ENCODE measurements at regions not wholly inside any gene's neighbourhood (a gene's known extent, or its start where the extent isn't known, plus 50 kb on each side); places are given as distances from the start of the nearest gene placed in this dataset.

DNA sequence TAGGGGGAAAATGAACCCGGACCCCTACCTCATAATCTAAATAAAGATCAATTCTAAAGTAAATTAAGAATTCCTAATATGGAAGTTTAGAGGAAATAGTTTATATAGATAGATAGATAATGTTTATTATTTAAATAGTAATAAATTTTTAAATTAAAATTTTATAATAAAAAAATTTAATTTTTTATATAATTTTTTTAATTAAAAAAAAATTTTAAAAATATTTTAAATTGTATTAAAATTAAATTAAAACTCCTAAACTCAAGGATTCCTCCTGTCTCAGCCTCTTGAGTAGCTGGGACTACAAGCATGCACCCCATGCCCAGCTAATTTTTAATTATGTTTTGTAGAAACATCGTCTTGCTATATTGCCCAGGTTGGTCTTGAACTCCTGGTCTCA, 186.9 kb upstream of the VRK2 start:
- no peak for DNase-seq

DNA sequence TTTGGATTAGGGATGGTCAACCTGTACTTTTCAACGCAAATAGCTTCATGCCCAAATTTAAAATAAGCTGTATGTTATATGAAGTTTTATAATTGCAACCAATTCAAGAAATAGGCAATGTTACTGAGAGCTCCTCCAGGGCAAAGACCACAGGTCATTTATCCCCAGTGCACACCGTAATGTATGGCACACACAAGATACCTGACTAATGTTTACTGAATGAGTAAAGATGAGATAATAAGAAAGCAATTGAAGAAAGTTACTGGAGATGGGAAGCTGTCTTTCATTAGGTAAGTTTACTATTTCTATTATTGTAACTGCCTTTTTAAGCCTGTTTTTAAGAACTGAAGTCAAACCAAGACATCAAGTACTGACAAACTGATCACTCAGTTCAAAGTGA, 184.5 kb upstream of the VRK2 start:
- DNase-seq, result no peak

DNA sequence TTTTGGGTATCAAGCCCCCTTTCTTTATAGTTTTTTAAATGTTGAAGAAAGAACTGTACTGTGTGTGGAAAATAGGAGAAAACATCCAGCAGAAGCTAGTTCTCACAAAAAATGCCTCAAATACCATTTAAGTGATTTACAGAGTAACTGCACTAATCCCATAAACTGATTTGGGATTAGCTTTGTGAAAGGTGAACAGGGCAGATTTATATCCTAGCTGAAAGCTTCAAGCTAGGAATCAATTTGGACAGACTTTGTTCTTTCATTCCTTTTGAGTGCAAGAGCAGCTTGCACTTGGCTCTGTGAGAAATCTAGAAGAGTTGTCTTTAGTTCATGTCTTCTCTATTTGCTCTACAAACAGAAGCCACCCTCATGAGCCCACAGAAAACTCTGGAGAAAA, 183.9 kb upstream of the VRK2 start:
- DNase-seq, result no peak

DNA sequence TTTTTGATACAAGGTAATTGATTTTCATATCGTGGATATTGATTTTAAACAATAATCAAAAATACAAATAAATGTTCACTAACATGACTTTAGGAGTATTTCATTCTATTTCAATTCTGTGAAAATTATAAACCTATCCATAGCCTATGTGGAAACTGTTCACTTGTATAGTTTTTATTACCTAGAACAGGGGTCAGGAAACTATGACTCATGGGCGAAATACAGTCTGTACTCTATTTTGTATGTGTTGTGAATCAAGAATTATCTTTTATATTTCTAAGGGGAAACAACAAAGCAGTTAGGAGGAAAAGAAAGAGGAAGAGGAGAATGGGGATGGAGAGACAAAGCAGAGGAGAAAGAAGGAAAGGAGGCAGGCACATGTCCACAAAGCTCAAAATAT, 181.7 kb upstream of the VRK2 start:
- no peak for DNase-seq

DNA sequence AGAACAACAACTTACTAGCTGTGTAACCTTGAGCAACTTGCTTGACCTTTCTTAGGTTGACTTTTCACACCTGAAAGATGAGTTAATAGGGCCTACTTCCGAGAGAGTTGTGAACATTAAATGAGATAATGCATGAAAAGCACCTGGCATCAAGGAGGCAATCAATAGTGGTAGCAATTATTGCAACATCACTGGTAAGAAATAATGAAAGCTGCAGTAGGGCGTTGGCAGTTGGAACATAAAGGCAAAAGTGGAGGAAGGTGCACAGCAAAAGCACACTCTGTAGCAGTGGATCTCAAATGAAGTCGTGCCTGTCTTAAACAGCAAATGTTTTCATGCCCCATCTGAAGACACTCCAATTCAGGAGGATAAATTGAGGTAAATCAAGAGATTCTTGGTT, 178.9 kb upstream of the VRK2 start:
- no peak for DNase-seq

DNA sequence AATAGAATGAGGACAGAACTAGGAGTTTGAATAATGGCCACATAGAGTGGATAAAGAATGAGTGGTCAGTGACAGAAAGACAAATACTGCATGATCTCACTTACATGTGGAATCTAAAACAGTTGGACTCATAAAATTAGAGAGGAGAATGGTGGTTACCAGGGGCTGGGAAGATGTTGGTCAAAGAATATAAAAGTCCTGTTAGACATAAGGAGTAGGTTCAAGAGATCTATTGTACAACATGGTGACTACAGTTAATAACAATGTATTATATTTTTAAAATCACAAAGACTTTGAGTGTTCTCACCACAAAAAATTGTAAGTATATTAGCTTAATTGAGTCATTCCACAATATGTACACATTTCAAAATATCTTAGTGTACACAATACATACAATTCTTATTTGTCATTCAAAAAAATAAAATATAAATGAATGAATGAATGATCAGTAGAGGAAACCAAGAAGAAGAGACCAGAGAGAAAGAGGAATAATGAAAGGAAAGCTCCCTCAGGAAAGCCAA, 177.9 kb upstream of the VRK2 start:
- DNase-seq, result no peak

DNA sequence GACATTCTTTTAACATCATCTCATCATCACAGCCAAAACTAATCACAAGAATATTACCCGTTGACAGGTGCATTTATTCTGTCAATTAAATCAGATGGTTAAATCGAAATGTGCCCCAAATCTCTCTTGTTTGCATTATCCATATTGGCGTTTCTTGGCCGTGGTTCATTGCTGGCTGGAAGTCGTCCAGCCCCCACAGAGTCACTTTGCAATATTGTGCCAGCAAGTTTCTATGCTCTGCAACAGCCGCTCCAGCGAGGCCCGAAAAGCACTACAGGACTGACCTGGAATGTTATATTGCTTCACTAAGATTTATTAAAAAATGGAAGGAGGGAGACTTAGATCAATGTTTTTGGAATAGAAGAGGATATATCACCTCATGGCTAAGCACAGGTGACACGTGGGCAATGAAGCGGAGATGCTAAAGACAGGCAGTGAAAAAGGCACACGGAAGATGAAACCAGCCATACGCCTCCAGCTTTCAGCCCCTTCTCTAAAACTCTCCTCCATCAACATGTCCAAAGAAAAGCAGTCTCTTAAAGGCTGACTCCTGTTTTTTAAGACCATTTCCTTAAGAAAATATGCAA, 176.8 kb upstream of the VRK2 start:
- DNase-seq, result no peak

DNA sequence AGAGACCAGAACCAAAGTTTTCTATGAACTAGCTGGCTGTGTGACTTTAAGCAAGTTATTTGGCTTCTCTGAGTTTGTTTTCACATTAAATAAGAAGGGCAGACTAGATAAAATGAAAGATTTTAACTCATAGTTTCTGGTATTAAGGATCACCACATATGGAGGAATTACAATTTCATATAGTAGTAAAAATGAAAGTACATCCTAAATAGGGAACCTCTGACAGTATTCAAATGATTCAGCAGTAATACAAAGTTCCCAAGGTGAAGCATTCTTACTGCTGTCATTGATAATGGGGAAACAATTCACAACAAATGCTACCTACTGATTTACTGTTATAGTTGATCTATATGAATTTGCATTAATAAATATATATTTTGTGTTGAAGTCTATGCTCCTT, 170.3 kb upstream of the VRK2 start:
- DNase-seq, result no peak

DNA sequence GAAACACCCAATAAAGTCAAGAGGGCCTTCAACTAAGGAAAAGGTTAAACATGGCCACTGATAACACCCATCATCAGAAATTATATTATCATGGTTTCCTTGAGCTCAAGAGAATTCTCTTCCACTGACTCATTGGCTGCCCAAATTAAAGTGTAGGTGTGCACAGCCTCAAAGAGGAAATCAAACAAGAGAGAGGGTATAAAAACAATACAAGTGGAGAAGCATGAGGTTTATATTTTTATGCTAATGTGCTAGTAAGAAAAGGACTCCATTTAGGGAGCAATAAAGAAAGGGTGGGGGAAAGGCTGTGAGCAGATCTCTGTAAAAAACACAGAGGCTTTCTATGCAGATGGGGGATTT, 168.8 kb upstream of the VRK2 start:
- no peak for DNase-seq

DNA sequence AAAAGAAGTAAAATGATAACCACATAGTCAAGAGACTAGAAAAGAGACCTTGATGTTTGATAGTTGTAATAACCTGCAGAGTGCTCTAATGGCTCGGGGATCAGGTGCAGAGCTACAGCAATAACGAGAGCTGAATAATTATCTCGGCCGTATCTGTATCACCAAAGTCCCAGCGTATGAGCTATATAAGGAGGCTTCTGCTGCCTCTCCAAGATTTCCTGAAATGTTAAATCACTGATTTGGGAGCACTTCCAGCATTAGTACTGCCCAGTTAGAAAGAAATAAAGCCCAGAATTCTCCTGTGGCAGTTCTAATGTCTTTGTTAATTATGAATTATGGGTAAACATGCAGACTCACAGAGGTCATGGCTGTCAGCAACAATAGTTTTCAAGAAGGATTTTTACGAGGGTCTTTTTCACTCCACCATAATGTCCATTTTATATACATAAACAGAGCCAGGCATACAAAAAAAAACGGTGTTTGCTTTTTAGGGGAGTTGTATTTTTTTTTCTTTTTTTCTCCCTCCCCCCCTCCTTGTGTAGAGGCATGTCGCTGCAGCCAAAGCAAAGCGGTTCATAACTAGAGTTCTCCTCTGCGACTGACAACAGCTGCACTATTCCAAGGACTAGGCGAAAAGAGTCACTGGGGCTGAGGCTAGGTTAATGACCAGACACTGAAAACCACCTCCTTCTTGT, 168.3 kb upstream of the VRK2 start:
- no peak for DNase-seq

DNA sequence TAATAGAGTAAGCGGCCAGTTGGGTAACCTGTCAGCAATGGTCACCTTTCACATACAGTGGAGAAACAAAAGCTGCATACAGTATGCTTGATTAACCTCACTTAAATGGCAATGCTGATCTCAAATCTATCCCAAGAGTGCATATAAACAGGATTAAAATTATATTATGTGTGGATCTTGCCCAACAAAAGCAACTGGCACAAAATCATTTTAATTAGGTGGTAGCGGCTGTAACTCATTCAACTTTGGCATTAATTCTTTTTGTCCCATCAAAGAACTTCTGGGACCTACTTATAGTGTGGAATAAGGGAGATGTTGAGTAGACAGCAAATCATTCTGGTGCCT, 167.8 kb upstream of the VRK2 start:
- no peak for DNase-seq

DNA sequence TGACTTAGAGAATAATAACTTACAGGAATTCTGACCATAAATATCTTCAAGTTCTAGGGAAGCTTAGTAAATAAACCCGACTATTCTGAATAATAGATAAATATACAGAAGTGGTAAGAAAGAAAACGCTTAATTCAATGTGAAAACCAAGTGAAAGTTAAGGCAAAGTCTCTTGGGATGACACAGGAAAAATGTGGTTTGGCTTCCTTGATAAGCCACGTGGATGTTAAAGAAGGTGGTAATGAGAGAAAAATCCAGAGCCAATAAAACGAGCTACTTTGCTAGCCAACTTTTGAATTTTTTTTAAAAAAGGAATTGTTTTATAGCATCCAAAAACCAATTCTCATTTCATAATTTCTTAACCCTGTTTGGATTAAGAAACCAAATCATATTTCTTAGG, 166.2 kb upstream of the VRK2 start:
- no peak for DNase-seq

DNA sequence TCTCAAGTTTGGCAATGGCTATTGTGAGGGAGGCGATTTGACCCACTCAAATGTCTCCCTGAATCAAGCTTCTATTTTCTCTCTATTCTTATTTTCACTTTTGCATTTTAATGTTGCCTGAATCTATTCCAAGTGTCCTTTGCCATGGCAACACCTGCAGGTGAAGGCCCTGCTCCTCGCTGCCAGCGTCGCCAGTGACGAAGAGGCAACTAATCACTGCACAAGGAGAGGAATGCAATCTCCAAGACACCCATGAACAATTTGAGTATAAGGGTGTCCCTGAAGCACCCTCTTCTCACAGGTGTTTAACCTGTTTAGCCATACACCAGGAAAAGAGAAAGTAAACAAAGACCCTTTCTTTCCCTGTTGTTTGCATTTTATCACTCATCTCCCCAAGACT, 165.6 kb upstream of the VRK2 start:
- no peak for DNase-seq

DNA sequence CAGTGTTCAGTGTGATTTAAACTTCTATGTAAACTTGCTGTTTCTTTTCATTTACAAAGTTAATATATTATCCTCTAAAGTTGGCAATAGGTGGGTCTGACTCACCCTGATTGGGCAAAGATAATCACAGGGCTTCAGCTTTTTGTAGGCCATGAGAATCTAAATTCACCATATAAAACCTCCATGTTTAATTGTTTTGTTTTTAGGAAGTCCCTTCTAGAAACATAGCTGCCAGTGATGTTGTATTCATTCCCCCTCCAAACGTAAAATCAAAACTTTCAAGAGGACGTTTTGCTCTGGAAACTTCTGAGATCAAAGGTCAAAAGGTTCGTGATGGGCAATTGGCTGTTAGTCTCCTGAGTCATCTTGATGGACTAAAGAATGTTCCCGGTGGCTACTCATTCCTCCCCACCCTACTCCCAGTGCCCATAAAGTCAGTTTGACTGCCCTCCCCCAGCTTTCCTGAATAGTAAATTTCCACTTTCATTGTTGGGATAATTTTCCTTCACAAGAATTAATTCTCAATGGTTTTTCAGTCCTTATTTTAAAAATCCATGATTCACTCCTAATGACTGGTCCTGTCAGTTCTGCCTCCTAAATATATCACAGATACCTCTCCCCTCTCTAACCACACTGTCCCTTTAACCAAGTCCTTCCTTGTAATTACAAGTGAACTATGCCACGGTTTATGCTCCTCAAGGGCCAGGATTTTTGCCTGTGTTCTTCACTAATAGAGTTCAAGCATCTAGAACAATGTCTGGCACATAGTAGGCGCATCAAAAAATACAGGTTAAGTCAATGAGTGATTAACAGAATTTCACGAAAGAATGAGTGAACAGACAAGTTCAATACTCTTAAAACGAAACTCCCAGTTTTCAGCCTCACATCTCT, 164.4 kb upstream of the VRK2 start:
- DNase-seq, result no peak

DNA sequence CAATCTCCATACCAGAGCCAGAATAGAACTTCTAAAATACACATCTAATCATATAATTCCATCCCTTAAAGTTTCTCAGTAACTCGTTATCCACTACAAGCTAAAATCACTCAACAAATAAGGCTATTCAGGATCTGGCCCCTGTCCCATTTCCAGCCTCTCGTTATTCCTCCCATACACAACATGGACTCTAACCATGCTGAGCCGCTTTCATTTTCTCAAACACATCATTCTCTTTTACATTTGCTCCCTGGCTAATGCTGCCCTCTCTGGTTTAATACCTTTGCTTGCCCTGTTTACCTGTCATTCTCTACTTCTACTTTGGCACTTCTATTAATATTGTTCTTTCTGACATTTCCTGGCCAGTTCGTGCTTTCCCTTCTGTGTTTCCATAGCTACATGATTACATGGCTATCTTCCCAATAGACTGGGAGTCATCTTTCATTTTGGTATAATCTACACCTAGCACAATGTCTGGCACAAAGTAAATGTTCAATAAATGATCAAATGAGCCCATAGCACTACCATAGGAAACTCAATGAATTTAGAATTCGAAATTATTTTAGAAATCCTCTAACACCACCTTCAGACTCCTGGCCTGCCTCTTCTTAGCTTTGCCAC, 163.6 kb upstream of the VRK2 start:
- no peak for DNase-seq

DNA sequence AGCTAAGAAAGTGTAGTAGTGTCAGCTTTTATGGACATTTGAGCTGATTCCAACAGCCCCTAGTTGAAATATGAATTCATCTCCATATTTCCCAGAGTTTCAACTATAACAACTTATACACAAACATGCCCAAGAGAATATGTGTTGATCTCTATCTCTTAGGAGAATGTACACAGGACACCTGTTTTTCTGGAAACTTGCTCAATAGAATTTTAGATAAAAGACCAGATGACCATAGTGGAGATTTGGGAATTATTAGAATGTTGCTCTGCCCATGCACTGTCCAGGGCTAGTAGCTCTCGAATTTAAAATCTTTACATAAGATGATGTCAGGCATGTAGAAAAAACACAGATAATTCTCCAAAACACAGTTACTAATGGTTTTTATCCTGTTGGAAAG, 162.3 kb upstream of the VRK2 start:
- no peak for DNase-seq

DNA sequence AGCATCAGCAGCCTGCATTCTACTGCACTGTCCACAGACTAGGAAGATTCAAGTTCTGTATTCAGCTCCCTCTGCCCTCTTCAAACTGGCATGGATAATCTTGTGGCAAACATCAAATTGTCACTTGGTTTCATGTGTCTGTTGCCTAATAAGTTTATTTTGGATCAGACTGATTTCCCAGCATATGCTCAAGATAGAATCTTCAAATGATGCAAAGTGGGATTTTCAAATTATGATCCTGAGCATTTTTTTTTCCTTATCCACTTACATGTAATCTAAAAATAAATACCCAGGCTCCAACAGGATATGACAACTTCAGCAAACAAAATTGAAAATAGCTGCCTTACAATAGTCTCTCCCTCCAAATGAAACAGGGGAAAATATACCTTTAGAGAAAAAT, 160.9 kb upstream of the VRK2 start:
- DNase-seq, result no peak

DNA sequence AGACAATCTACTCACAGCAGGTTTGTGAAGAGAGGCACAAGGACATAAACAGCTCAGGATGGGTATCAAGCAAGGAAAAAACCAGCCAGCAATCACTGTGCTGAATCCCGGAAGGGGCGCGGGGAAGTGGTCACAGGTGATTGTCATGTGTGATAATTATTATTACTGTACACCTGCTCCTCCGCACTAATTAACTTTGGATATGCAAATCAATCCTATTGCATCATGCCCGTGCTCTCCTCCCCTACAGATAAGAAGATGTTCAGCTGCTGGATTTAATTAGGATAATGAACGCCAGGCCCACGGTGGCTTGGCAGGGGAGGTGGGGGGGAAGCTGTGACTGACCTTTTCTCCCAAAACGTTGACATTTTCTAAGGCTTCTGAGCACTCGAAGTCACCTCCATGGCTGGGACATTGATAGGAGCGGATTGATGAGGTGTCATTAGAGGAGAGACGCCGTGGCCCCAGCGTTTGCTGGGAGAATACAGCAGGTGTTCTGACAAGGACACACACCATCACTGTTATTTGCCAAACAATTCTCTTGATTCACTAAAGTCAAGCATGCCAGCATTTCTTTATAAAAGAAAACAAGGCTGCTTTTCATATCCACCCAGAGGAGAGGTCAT, 160.3 kb upstream of the VRK2 start:
- DNase-seq, result peak; percentile 33

DNA sequence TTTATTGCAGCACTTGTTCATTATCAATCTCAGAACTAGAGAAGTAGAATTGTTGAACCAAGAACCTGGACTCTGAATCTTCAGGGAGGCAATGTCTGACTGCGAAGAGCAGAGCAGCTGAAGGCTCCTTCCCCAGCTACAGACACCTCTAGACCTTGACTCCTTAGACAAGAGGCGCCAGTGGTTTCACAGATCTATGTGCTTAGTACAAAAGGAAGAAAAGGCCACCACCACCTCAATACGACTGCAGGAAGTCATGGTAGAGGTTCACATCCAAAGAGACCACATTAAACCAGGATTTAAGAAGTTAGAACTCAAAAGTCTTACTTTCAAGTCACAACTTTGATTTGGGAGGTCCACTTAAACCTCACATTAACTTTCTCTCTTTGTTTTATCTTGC, 158.1 kb upstream of the VRK2 start:
- DNase-seq, result no peak

DNA sequence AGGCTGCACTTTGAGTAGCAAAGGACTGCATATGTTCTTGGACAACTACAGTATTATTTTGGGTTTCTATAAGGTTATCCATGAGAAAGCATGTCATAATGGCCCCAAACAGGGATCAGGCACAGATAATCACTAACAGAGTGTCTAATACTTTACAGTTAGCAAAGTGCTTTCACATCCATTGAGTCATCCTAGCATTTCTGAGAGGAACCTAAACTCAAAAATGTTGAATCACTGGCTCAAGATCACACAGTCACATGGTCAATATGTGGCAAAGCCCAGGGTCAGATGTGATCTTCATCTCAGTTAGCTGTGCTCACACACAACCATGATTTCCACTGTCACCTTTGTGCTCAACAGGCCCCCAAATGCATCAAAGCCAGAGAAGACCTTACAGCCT, 156.1 kb upstream of the VRK2 start:
- DNase-seq, result no peak

DNA sequence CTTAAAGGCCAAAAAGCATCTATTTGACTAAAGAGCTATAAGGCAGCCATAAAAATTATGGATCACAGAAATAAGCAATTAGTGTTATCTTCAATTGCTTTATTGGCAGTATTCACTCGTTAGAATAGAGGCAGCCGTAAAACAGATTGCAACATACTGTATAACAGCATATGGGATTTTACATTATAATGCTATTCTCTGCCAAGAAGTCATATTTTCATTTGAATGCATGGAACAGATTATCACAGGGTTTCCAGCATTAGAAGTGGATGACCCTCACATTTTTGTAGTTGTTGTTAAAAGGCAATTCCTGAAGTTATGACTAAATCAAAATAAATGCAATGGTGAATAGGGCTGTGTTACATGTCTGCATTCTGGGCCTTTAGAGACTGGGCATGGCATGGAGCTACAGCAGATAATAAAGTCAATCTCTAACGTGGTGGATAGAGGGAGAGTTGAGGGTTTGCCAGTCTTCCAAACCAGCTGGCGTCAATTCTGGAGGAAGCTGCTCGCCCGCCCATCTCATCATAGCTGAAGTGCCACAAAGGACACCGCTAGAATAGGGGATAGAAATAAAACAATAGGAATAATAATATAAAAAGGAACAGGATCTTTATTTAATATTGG, 155.4 kb upstream of the VRK2 start:
- DNase-seq, result no peak

DNA sequence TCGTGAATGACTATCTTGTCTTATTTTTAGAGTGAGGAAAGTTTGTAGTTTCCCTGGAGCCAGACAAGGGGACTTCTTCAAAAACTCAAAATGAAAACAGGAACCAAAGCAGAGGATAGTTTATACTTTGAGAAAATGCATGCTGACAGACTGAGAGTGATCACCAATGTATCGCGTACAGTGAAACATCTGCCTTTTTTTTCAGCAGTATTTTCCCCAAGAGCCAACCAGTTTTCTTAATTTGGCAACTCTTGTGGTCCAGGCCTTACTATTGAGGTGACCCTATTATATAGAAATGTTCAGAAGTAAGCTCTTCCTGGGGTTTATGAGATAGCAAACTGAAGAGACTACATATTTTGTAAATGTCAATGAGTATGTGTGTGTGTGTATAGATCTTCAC, 153.7 kb upstream of the VRK2 start:
- DNase-seq, result no peak

DNA sequence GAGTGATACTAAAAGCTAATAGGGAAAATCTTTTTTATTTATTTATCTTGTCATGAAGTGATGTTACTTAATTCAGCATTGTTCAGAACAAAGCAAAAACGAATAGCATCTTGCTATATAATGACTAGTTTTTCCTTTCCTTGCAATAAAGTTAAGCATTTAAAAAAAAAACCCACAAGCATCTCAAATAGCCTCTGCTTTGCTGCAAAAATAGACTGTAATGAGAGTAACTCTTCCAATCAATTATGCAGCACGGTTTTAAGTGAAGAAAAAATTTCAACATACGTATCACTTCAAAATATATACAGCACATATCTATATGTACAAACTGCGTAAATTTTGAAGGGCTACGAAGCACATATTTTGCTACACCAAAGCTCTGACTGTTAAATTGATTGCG, 153.3 kb upstream of the VRK2 start:
- no peak for DNase-seq
